IPS-18a (cell line): ENCODE measurements at regions not wholly inside any gene's neighbourhood (a gene's known extent, or its start where the extent isn't known, plus 50 kb on each side); places are given as distances from the start of the nearest gene placed in this dataset.
"Not testable (repeated sequence)": the region's sequence is repeated elsewhere in the genome, so short reads cannot be mapped to it uniquely, and the experiment has no call there.

Experiments
- H3K27ac ChIP-seq: one replicate; pipeline ENCODE4 v1.5.1; 2013; ENCODE audit warnings: low read length
- H3K27me3 ChIP-seq: one replicate; pipeline ENCODE4 v1.6.1; 2013; ENCODE audit warnings: mild to moderate bottlenecking, low read length; ENCODE audit not compliant: control insufficient read depth, insufficient read depth
- H3K36me3 ChIP-seq: one replicate; pipeline ENCODE4 v1.6.1; 2013; ENCODE audit warnings: low read depth, low read length; ENCODE audit not compliant: control insufficient read depth
- H3K4me1 ChIP-seq: one replicate; pipeline ENCODE4 v1.6.1; 2013; ENCODE audit warnings: low read depth, low read length; ENCODE audit not compliant: control insufficient read depth
- H3K4me3 ChIP-seq: one replicate; pipeline ENCODE4 v1.5.1; 2013; ENCODE audit warnings: low read length
- H3K9ac ChIP-seq: one replicate; pipeline ENCODE4 v1.6.1; 2013; ENCODE audit warnings: mild to moderate bottlenecking, low read length, moderate library complexity
- H3K9me3 ChIP-seq: one replicate; pipeline ENCODE4 v1.6.1; 2013; ENCODE audit warnings: low read depth, low read length; ENCODE audit not compliant: control insufficient read depth

GRCh38 chr20:63145156-63145555 lies 70.8 kb downstream of the YTHDF1 start:
- H3K9ac ChIP-seq: no peak overlapping the region
- H3K36me3 ChIP-seq: no peaks in the 10 kb centered on the region
- H3K4me1 ChIP-seq: peaks cover 4% of the 10 kb centered on the region
- H3K4me3 ChIP-seq: no peak overlapping the region
- H3K9me3 ChIP-seq: peaks cover 14% of the 10 kb centered on the region
- no peak overlapping the region for H3K27ac ChIP-seq
- no peaks in the 10 kb centered on the region for H3K27me3 ChIP-seq

GRCh38 chr20:63142933-63143332 lies 73.0 kb downstream of the YTHDF1 start:
- Histone ChIP-seq H3K36me3 (no peaks in the 10 kb centered on the region), H3K27ac (no peak overlapping the region), H3K9ac (no peak overlapping the region), H3K9me3 (peaks cover 9% of the 10 kb centered on the region), H3K27me3 (no peaks in the 10 kb centered on the region), H3K4me1 (peaks cover 4% of the 10 kb centered on the region), H3K4me3 (no peak overlapping the region)

DNA sequence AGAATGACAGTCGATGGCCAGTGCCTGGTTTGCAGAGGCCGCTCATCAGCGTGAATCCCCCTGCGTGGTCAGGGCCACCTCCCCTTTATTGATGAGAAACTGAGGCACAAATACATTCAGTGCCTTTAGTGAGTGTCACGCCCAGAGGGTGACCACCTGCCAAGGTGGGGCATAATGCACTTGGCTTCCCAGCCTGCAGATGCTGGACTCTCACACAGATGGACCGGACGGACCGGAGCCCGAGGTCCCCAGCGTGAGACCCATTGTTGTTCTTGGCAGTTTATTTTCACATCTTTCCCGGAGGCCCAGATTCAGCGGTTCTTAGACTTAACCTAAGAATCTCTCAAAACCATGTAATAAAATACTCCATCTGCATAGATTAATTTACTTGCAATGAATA lies 74.4 kb downstream of the YTHDF1 start:
- Histone ChIP-seq H3K27me3 (no peaks in the 10 kb centered on the region), H3K36me3 (no peaks in the 10 kb centered on the region), H3K4me3 (no peak overlapping the region), H3K9me3 (no peaks in the 10 kb centered on the region), H3K4me1 (peaks cover 4% of the 10 kb centered on the region), H3K9ac (no peak overlapping the region), H3K27ac (no peak overlapping the region)

DNA sequence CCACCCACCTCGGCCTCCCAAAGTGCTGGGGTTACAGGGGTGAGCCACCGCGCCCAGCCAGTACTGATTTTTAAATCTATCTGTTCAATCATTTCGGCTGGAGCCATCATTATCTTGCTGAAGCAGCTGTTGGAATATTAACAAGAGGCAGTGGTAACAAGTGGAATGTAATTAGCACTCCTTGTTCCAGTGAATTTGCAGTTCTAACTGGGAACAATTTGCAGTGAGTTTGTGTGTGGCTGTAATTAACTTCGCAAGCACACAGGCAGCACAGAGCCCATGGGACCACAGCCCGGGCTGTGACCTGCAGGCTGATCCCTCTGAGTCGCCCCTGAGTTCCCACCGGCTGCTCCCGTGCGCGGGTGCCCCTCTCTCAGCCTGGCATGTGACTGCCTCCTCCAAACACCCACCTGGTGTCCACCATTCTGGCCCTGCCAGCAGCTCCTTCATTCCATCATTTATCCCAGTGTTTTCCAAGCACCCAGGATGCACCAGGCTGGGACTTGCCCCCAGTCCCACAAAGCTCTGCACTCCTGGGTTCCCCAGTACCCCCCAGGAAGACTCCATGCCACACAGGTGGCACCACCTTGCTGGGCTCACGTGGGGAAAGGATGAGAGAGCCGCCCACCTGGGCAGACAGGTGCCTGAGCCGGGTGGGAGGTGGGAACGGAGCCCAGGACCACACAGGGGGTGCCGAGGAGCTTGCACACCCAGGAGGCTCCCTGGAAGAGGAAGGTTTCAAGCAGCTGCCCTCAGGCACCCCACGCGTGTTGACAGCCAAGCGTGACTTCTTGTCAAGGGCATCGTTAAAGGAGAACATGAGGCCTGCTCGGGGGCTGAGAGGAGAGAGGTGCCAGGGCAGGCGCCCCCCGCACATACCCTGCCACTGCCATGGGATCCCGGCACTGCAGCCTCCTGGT lies 75.2 kb downstream of the YTHDF1 start:
- H3K36me3 ChIP-seq: no peaks in the 10 kb centered on the region
- H3K27me3 ChIP-seq: no peaks in the 10 kb centered on the region
- no peaks in the 10 kb centered on the region for H3K9me3 ChIP-seq
- no peak overlapping the region for H3K4me3 ChIP-seq
- peaks cover 4% of the 10 kb centered on the region for H3K4me1 ChIP-seq
- no peak overlapping the region for H3K27ac ChIP-seq
- H3K9ac ChIP-seq: no peak overlapping the region

- Histone ChIP-seq H3K27ac (no peak overlapping the region), H3K4me3 (no peak overlapping the region), H3K9ac (no peak overlapping the region), H3K9me3 (no peaks in the 10 kb centered on the region), H3K27me3 (no peaks in the 10 kb centered on the region), H3K4me1 (peaks cover 4% of the 10 kb centered on the region), H3K36me3 (no peaks in the 10 kb centered on the region)
Measured at GRCh38 chr20:63139837-63140236, 76.1 kb downstream of the YTHDF1 start.

GRCh38 chr20:63139356-63139755 lies 76.6 kb downstream of the YTHDF1 start:
- Histone ChIP-seq H3K4me1 (peaks cover 4% of the 10 kb centered on the region), H3K36me3 (no peaks in the 10 kb centered on the region), H3K27me3 (no peaks in the 10 kb centered on the region), H3K4me3 (no peak overlapping the region), H3K9me3 (no peaks in the 10 kb centered on the region), H3K27ac (no peak overlapping the region), H3K9ac (no peak overlapping the region)

GRCh38 chr20:63138855-63139341 lies 77.0 kb downstream of the YTHDF1 start:
- no peak overlapping the region for H3K9ac ChIP-seq
- peaks cover 4% of the 10 kb centered on the region for H3K4me1 ChIP-seq
- H3K27ac ChIP-seq: no peak overlapping the region
- no peaks in the 10 kb centered on the region for H3K27me3 ChIP-seq
- H3K36me3 ChIP-seq: no peaks in the 10 kb centered on the region
- no peak overlapping the region for H3K4me3 ChIP-seq
- no peaks in the 10 kb centered on the region for H3K9me3 ChIP-seq

DNA sequence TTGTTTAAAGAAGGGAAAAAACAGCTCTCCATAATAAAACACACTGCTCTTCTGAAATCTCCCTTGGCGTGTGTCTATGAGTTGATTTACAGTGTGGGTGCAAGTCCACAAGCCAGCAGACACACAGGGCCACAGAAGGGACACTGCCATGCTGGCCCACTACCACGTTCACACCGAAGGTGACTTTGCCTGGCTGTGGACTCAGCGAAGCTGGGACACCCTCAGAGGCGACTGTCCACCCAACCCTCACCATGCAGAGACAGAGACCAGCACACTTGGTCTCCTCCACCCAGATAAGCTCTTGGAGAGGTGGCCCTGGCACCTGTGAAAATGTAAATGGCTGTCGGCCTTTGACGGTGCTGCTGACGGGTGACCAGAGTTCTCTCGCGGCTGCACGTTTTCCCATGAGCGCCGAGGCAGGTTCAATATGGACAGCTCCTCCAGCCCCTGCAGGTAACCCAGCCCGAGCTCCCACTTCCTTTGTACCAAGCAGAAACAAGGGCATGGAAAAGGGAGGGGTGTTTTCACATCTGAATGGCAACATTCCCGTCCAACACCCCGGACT lies 78.0 kb downstream of the YTHDF1 start:
- no peaks in the 10 kb centered on the region for H3K27me3 ChIP-seq
- H3K9ac ChIP-seq: no peak overlapping the region
- no peak overlapping the region for H3K27ac ChIP-seq
- H3K4me1 ChIP-seq: peaks cover 4% of the 10 kb centered on the region
- no peaks in the 10 kb centered on the region for H3K9me3 ChIP-seq
- no peak overlapping the region for H3K4me3 ChIP-seq
- no peaks in the 10 kb centered on the region for H3K36me3 ChIP-seq

- Histone ChIP-seq H3K9ac (no peak overlapping the region), H3K9me3 (no peaks in the 10 kb centered on the region), H3K36me3 (no peaks in the 10 kb centered on the region), H3K27ac (no peak overlapping the region), H3K27me3 (no peaks in the 10 kb centered on the region), H3K4me3 (no peak overlapping the region), H3K4me1 (no peaks in the 10 kb centered on the region)
Measured at GRCh38 chr20:63136296-63136695, 79.6 kb downstream of the YTHDF1 start.

DNA sequence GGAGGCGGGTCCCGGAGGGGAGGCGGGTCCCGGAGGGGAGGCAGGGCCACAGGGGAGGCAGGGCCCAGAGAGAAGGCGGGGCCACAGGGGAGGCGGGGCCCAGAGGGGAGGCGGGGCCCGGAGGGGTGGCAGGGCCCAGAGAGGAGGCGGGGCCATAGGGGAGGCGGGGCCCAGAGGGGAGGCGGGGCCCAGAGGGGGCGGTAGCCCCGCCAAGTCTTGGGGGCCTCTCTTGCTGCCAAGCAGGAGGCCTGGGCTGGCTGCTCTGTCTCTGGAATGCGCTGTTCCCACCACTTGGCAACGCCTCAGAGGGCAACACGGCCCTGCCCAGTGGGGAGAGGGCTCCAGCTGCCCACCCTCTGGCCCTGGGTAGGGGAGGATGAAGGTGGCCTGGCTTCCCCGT lies 80.5 kb downstream of the YTHDF1 start:
- Histone ChIP-seq H3K27me3 (no peaks in the 10 kb centered on the region), H3K9ac (no peak overlapping the region), H3K4me1 (peaks cover 5% of the 10 kb centered on the region), H3K4me3 (no peak overlapping the region), H3K36me3 (no peaks in the 10 kb centered on the region), H3K27ac (no peak overlapping the region), H3K9me3 (no peaks in the 10 kb centered on the region)

GRCh38 chr20:63134711-63135361 lies 81.1 kb downstream of the YTHDF1 start:
- not testable (repeated sequence) for H3K9me3 ChIP-seq, H3K27ac ChIP-seq, H3K36me3 ChIP-seq, H3K4me3 ChIP-seq, H3K9ac ChIP-seq, H3K4me1 ChIP-seq, H3K27me3 ChIP-seq
